GM10266 (cell line): ENCODE measurements at regions not wholly inside any gene's neighbourhood (a gene's known extent, or its start where the extent isn't known, plus 50 kb on each side); places are given as distances from the start of the nearest gene placed in this dataset.
"Not testable (repeated sequence)": the region's sequence is repeated elsewhere in the genome, so short reads cannot be mapped to it uniquely, and the experiment has no call there.

Experiments used
- DNase-seq: peaks from one replicate; pipeline ENCODE4 v3.0.0; 2012; ENCODE audit errors: extremely low spot score
- CTCF ChIP-seq: IDR thresholded peaks from 2 replicates; pipeline ENCODE4 v1.5.1; 2012; ENCODE audit warnings: mild to moderate bottlenecking, low read depth; ENCODE audit not compliant: control insufficient read depth, insufficient read depth; ENCODE audit errors: missing control alignments

- TF ChIP-seq CTCF: no peak
- no peak for DNase-seq
Observed at GRCh38 chr12:66753810-66754209, 74.9 kb upstream of the GRIP1 start.

GRCh38 chr12:66755727-66756395 is 77.0 kb upstream of the GRIP1 start:
- TF ChIP-seq CTCF: no peak

GRCh38 chr12:66756631-66757030 is 77.8 kb upstream of the GRIP1 start:
- no peak for TF ChIP-seq CTCF
- no peak for DNase-seq

More at GRCh38 chr12:66755727-66756395, 77.0 kb upstream of the GRIP1 start:
- DNase-seq: no peak

- DNase-seq: not testable (repeated sequence)
Observed at GRCh38 chr12:66760122-66760521, 81.2 kb upstream of the GRIP1 start.

GRCh38 chr12:66763467-66763866 is 84.6 kb upstream of the GRIP1 start:
- no peak for TF ChIP-seq CTCF
- DNase-seq: no peak

GRCh38 chr12:66765204-66765603 is 86.3 kb upstream of the GRIP1 start:
- no peak for TF ChIP-seq CTCF
- no peak for DNase-seq

- TF ChIP-seq CTCF: no peak
- no peak for DNase-seq
Observed at GRCh38 chr12:66767536-66767935, 88.7 kb upstream of the GRIP1 start.

GRCh38 chr12:66768293-66768692 is 89.4 kb upstream of the GRIP1 start:
- no peak for TF ChIP-seq CTCF
- DNase-seq: no peak
